NCI-H128 (cell line): ENCODE measurements at regions not wholly inside any gene's neighbourhood (a gene's known extent, or its start where the extent isn't known, plus 50 kb on each side); places are given as distances from the start of the nearest gene placed in this dataset.

Experiments used
- DNase-seq: peaks from one replicate; lab custom pipeline; 2025; ENCODE audit not compliant: unreplicated experiment; lab: John Stamatoyannopoulos, UW

DNA sequence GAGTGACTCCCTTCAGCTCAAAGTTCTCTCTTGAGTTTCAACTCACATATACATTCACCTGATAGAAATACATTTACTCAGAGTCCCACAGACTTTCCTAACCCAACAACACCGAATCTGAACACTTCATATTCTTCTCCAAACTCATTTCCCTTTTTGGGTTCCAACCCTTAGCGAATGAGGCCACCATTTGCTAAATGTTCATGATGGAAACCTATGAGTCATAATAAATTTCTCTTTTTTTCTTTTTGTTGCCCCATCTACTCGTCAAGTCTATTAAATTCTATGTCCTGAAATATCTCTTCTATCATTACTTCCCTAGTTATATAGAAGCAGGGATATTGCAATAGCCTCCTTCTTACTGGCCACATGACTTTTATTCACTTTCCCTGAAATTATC is 100.1 kb downstream of the HLX start:
- DNase-seq = no peak

GRCh38 chr1:220982686-220983085 is 103.4 kb downstream of the HLX start:
- no peak for DNase-seq

GRCh38 chr1:220983877-220984635 is 104.8 kb downstream of the HLX start:
- DNase-seq = no peak

- no peak for DNase-seq
These were observed 111.4 kb downstream of the HLX start for GRCh38 chr1:220990427-220991339.

GRCh38 chr1:220991506-220991905 is 112.3 kb downstream of the HLX start:
- no peak for DNase-seq

DNA sequence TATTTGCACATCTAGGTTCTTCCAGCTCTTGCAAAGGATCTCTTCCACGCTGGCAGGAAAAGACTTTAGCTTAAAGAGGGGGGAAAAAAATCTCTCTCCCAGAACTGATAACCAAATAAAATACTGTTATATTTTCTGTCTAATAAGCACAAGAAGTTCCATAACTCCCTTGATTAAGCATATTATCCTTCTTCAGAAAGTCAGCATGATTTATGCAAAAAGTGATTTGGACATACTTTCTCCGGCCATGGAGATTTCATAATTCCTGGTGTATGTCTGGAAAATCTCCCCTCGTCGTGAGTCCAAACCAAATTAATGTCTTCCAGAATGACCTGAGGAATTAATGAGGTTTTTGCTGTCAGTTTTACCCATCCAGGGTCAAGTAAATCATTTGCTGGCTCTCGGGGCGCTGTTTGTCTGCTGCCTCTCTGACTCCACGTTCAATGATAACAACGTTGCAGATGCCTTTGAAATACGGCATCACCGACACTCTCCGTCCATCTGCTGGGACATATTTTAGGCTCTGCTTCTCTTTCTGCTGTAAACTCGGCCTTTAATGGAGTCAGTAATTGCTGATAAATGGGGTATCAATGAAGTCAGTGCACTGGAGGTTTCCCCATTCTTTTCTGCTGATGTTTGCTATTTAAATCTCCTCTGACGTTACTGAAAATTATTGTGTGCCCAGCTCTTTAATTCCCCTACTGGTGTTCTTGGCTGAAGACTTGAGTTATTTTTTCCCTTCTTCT is 112.9 kb downstream of the HLX start:
- DNase-seq = no peak

- DNase-seq = no peak
These were observed 113.4 kb downstream of the HLX start for GRCh38 chr1:220992705-220993052.

GRCh38 chr1:220994671-220995070 is 115.4 kb downstream of the HLX start:
- DNase-seq = no peak

DNA sequence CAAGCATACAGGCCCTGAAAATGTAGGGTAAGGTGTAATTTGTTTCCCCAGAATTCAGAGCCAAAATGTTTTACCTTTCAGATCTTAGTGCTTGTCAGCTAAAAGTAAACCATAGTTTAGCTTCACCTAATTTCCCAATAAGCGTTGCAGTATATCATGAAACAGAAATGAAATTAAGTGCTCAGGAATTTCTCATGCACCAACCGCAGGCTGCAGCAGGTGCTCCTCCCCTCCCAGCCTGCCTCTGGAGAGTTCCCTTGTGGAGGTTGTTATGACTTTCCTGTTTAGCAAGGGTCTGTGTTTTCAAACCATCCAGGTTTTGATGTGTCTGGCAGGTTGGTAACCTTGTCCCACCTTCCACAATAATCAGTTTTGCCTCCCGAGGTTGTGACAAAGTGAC is 118.5 kb downstream of the HLX start:
- DNase-seq = no peak

DNA sequence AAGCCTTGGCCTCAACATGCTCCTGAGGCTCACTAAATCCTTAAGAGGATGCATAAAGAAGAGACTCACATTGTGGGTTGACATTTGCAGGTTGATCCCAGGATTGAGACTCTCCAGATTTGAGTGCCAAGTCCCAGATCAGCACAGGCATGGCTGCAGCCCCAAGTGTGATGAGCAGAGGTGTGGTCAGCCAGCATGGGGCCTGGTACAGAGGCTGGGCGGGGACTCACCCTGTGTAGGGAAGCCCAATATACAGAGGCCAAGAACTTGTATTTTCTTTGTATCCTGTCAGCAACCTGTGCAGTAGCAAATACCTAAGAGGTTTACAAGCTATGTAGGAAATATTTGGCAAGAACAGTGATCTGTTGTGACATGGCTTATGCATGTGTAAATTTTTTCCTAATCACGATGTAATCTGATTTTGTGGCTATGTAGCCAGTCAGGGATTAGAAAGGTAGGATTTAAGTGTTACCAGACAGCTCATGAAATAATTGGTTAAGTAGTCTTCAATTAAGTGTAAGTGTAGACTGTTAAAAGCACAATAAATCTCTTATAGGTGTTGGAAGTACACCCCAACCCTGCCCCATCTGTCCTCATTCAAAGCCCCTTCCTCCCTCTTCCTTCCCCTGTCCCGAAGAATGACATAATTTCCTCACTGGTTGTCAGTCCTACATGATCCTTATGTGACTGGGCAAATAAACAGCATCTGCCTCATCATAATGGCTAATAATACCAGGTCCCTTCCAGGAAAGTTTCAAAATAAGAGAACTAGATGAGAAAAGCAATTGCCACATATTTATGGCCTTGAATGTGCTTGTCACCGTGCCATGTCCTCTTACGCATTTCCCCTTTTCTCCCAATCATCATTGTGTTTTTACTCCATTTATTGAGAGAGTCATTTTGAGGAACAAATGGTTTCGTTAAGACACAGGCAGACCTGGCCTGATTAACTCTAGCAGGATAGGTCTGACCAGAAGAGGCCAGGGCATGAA is 120.9 kb downstream of the HLX start:
- DNase-seq = no peak

GRCh38 chr1:221001167-221001566 is 121.9 kb downstream of the HLX start:
- DNase-seq = no peak

DNA sequence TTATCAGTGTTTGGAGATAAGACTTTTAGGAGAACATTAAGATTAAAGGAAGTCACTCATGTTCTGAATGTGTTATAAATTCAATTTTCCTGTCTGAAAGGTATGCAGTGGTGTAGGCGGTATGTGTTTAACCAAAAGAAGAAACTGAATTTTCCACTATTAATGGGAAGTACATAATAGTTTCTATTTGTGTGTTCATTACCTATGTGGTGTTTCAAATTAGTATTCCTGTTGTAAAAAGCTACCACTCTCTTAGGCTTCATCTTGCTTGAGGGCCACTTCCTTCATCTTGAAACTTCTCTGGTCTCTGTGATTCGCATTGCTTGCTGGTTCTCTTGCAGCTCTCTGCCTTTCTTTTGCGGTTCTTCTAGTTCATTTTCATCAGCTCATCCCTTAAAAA is 123.4 kb downstream of the HLX start:
- no peak for DNase-seq

- no peak for DNase-seq
These were observed 131.9 kb downstream of the HLX start for GRCh38 chr1:221011145-221011544.

- DNase-seq = no peak
These were observed 132.9 kb downstream of the HLX start for GRCh38 chr1:221012120-221012519.

DNA sequence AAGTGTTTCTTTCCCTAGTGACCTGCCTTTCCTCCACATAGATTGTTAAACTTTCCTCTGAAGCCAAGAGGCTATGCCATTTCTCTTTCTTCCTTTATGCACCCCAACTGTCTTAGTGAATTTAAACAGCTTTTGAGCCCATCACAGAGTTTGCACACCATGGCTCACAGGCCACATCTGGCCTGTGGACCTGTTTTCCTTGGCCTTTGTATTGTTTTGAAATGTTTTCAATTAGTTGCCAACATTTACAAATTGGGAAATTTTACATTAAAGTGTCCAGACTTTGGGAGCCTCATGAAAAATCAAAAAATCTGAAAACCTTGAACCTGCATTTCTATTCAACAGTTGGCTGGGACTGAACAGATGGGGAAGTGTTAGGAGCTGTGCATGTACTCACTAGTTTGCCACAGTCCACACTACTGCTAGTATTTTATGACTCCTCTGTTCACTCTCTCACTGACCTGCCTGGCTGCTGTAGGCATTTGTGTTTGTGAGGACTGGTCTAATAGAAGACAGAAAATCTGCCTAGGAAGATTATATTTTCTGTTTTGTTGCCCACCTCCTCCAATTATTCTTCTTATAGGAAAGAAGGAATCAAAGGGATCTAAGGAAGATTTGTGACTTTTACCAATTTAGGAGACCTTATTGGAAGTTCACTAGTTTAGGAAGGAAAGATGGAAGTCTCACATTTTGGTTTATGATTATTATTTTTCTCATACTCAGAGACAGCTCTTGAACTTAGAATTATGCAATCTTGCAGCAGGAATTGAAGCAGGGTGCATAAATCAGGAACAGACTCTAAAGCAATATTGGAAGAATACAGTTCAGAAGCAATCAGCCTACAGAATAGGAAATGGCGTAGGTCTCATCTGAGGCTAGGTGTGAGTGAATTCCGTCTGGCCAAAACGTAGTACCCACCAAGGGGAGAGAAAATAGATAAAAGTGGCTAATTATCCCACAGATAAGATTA is 134.7 kb downstream of the HLX start:
- no peak for DNase-seq

DNA sequence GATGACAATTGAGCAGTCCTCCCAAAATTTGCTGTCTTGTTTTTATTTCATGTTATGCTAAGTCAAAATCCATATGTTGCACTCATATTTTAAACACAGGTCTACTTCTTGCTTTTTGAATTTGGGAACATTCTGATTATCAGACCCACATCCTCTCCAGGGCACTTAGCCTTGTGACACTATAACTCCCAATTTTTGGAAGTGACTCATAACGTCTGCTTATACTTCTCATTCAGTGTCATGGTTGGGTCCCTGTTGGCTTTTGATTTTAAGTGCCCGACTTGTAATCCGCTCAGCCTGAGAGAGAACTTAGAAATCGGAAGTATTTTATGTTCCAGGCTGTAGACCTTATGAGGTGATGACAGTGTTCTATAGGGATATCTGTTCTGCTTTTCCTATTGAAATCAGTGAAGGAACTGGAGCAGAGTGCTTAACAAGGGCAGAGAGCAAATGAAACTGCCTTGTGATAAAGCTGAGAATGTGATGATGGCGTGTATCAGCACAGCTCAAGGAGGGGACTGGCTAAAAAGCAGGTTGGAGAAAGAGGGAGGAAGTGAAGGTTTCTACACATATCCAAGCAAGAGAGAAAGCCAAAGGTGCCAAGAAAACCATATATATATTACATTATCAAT is 136.0 kb downstream of the HLX start:
- DNase-seq = no peak

- DNase-seq = no peak
These were observed 137.5 kb downstream of the HLX start for GRCh38 chr1:221016751-221017150.

GRCh38 chr1:221018414-221018813 is 139.2 kb downstream of the HLX start:
- no peak for DNase-seq

DNA sequence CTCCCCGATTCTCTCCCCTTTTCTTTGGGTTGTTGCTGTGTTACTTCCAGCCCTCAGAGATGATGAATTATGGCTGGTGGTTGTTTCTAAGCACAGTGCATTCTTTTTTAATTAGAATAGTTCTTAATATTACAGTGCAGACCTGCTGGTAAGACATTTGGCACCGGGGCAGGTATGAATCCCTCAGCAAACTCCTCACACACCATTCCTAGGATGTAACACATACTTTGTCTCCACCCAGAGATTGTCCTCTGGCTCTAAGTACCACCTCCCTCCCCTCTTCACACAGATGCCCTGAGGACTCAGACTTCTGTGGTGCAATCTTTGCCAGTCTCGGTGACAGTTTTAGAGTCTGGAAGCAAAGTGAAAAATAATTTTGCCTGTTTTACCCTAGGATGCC is 143.1 kb downstream of the HLX start:
- no peak for DNase-seq
